AG04449 (cell line): ENCODE measurements at regions not wholly inside any gene's neighbourhood (a gene's known extent, or its start where the extent isn't known, plus 50 kb on each side); places are given as distances from the start of the nearest gene placed in this dataset.
"Not testable (repeated sequence)": the region's sequence is repeated elsewhere in the genome, so short reads cannot be mapped to it uniquely, and the experiment has no call there.

Experiments
- CTCF ChIA-PET: fragments of 350-600 bp; formaldehyde crosslinking; extraction: SDS; loops from one replicate; lab custom pipeline; 2021; ENCODE audit warnings: antibody characterized with exemption; lab: Yijun Ruan, JAX
- POLR2A ChIA-PET: fragments of 400-600, 350-600 bp; formaldehyde crosslinking; extraction: SDS; loops from one replicate; lab custom pipeline; 2020; ENCODE audit warnings: antibody characterized with exemption, inconsistent platforms; lab: Yijun Ruan, JAX
- DNase-seq: peaks from one replicate; pipeline ENCODE4 v3.0.0-alpha.2; 2010; ENCODE audit warnings: low read depth, low spot score
- H3K4me3 ChIP-seq: 2 replicates; pipeline ENCODE4 v1.5.1; 2011; ENCODE audit warnings: low read depth, mild to moderate bottlenecking, control low read depth, low read length
- CTCF ChIP-seq: IDR thresholded peaks from one replicate; pipeline ENCODE4 v1.5.1; 2011; ENCODE audit warnings: mild to moderate bottlenecking, moderate library complexity, low read length, control low read depth, inconsistent platforms; ENCODE audit not compliant: insufficient read depth; ENCODE audit errors: missing control alignments

- H3K4me3 ChIP-seq, result no peak overlapping the region
- CTCF ChIA-PET, result no interaction called here
- POLR2A ChIA-PET, result no interaction called here
- DNase-seq, result no peak
- TF ChIP-seq CTCF, result no peak
These were observed 204.8 kb upstream of the MAGI2 start for GRCh38 chr7:79658304-79658703.

- ChIA-PET POLR2A (no interaction called here), CTCF (no interaction called here)
- DNase-seq, result no peak
- no peak for TF ChIP-seq CTCF
- no peak overlapping the region for H3K4me3 ChIP-seq
These were observed 199.7 kb upstream of the MAGI2 start for GRCh38 chr7:79653136-79653631.

DNA sequence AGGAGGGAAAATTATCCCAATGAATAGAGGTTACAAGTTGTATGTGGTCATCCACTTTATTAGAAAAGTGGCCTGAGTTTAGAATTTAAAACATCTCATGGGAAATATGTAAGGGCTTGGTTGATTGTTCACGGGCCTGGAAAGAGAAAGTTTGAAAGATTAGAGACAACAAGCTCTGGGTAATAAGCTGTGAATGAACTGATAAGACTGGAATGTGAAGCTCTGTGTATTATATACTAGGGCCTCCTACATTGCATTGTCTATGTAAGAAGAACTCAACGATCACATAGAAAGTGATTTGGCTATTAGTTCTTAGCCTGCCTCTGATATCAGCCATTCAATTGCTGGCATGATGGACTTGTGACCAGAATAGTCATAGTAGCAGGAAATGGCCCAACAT is 199.2 kb upstream of the MAGI2 start:
- TF ChIP-seq CTCF, result no peak
- ChIA-PET CTCF (no interaction called here), POLR2A (no interaction called here)
- H3K4me3 ChIP-seq, result no peak overlapping the region
- no peak for DNase-seq

DNA sequence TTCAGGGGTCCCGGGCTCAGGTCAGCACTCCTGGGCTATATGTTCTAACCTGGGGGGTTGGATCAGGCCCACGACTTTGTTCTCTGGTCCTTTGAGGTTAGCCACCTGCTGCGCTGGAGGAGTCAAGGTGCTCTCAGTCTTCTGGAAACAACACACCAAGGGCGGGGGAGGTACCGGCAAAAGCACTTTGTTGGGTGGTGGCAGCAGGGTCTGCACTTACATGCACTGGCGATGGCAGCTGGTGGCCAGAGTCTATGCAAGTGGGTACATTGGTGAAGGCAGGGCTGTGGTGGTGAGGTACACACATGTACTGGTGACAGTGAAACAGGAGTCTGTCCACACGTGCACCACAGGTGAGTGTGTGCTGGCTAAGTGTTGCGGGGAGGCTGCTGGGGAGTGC is 194.2 kb upstream of the MAGI2 start:
- no peak overlapping the region for H3K4me3 ChIP-seq
- DNase-seq, result no peak
- ChIA-PET POLR2A (no interaction called here), CTCF (no interaction called here)
- TF ChIP-seq CTCF, result no peak

DNA sequence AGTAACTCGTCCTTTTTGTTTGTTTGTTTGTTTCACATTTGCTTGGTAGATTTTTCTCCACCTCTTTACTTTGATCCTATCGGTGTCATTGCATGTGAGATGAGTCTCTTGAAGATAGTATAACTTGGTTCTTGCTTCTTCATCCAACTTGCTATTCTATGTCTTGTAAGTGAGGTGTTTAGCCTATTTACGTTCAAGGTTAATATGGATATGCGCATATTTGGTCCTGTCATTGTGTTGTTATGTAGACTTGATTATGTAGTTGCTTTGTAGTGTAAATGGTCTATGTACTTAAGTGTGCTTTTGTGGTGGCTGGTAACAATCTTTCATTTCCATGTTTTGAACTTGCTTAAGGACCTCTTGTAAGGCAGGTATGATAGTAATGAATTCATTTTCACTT is 192.8 kb upstream of the MAGI2 start:
- CTCF ChIA-PET, result no interaction called here
- DNase-seq, result no peak
- H3K4me3 ChIP-seq, result no peak overlapping the region
- no peak for TF ChIP-seq CTCF
- POLR2A ChIA-PET, result no interaction called here

DNA sequence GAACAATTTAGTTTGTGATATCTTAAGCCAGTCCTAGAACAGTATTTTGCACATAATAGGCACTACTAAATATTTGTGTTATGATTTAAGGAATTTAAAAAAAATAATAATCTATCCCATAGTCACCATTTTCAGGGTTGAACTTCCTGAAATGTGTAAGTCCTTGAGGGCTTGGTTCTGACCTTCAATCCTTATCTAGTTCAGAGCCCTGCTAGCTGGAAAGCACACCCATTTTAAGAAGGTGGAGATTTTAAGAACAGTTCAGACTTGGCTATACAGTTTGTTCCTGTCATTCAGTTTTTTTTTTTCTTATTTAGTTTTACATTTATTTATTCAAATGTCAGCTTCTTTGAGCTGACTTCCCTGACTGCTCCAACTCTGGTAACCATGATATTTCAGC is 183.4 kb upstream of the MAGI2 start:
- DNase-seq, result no peak
- ChIA-PET CTCF (no interaction called here), POLR2A (no interaction called here)
- H3K4me3 ChIP-seq, result no peak overlapping the region
- TF ChIP-seq CTCF, result no peak

- H3K4me3 ChIP-seq, DNase-seq, CTCF ChIA-PET, POLR2A ChIA-PET: not testable (repeated sequence)
These were observed 172.5 kb upstream of the MAGI2 start for GRCh38 chr7:79625921-79626320.
